ENCODE measurements at regions not wholly inside any gene's neighbourhood (a gene's known extent, or its start where the extent isn't known, plus 50 kb on each side); places are given as distances from the start of the nearest gene placed in this dataset.

DNA sequence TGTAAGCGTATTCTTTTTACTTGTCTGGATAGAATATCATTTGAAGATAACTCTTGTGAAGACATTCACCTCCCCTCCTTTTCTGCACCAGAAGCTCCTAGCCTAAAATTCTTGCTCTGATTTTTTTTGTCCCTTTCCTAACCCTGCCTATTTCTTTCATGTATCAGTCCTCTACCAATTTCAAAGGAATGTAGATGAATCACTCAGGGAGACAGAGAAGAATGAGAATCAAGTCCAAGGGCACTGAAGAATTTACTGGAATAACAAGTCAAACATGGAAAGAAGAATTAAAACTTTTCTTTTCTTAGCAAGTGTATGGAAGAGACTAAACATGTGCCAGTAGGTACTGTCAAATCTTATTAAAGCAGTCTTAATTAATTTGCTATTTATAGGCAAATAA, 618.7 kb downstream of the DNAH5 start:
- TF ChIP-seq POLR2AphosphoS5 (IDR thresholded peaks at IDR 0.05), result no peak
- no peak for TF ChIP-seq EP300 (IDR thresholded peaks at IDR 0.05)
- no peak for TF ChIP-seq POLR2A (IDR thresholded peaks at IDR 0.05)
- TF ChIP-seq CTCF (IDR thresholded peaks at IDR 0.05), result no peak
- Histone ChIP-seq H3K4me1 (no peaks in the 10 kb centered on the region), H3K27ac (no peak overlapping the region), H3K9me3 (no peaks in the 10 kb centered on the region), H3K36me3 (no peaks in the 10 kb centered on the region), H3K4me3 (no peak overlapping the region), H3K27me3 (no peaks in the 10 kb centered on the region)
- 45 to 56% methylated on average over 1 of the region's 1 CpG for WGBS, 2 donors
- intact Hi-C loops (cut with DNase I), result no loop called here
- DNase-seq, result no peak

DNA sequence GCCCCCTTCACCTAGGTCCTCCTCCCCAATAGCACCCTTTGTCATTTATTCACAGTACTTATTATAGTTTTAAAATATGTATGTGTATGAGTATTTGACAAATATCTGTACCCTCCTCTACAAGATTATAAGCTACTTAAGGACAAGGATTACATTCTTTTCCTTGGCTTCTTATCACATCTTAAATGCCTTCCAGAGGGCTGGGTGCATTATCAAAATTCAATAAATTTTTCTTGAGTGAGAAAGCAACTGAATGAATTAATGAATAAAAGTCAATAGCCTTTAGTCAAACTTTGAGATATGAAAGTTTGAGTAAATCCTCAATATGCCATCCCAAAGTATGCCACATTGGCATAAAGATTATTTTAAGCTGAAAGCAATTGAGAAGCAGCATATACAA, 621.7 kb downstream of the DNAH5 start:
- TF ChIP-seq EP300 (IDR thresholded peaks at IDR 0.05), result no peak
- TF ChIP-seq POLR2A (IDR thresholded peaks at IDR 0.05), result no peak
- no peak for TF ChIP-seq CTCF (IDR thresholded peaks at IDR 0.05)
- Histone ChIP-seq H3K9me3 (peaks cover 0 to 3% (median 0%) of the 10 kb centered on the region in 4 donors), H3K27ac (no peak overlapping the region), H3K4me3 (no peak overlapping the region), H3K4me1 (no peaks in the 10 kb centered on the region), H3K36me3 (no peaks in the 10 kb centered on the region), H3K27me3 (no peaks in the 10 kb centered on the region)
- no peak for DNase-seq
- intact Hi-C loops (cut with DNase I), result no loop called here

DNA sequence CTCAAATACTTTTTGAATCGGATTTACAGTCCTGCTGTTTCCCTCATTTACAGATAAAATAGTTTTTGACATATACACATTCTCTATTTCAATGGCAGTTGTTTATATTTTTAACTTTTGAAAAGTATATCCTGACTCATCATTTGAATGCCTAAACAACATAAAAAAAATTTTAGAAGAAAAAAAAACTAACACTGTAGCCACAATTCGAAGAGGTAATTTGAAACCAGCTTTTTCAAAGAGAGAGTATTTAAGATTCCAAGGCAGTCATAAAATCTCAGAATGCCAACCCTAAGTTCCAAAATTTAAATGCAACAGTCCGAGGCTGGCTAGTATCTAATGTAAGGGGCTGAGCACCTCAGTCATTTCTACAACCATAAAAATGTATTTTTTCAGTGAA, 626.8 kb downstream of the DNAH5 start:
- Histone ChIP-seq H3K4me3 (no peak overlapping the region), H3K27me3 (no peaks in the 10 kb centered on the region), H3K4me1 (no peaks in the 10 kb centered on the region), H3K9me3 (peaks cover 0 to 4% (median 1%) of the 10 kb centered on the region in 4 donors), H3K27ac (no peak overlapping the region), H3K36me3 (no peaks in the 10 kb centered on the region)
- 45 to 53% methylated on average over 3 of the region's 3 CpGs for WGBS, 2 donors
- DNase-seq, result no peak
- TF ChIP-seq POLR2A (IDR thresholded peaks at IDR 0.05) (no peak), EP300 (IDR thresholded peaks at IDR 0.05) (no peak), POLR2AphosphoS5 (IDR thresholded peaks at IDR 0.05) (no peak), CTCF (IDR thresholded peaks at IDR 0.05) (no peak)
- intact Hi-C loops (cut with DNase I), result no loop called here

DNA sequence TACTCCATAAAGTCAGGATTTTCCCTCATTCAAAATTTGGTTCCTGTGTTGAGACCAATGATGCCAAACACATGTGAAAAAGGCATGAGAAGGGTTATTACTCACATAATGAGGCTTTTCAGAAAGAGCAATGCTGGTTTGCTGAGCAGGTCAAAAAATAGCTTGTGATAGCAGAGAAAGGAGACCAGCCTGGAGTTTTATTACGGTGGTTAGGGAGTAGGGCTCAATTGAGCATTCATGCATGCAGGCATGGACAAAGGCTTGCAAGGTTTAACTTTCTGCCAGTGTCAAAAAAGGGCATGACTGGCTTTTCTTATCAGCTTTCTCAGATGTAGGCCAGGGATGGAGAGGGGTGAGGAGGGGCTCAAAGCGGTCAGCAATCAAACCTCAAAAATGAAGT, 628.3 kb downstream of the DNAH5 start:
- H3K9me3 ChIP-seq, result peaks cover 0 to 4% (median 1%) of the 10 kb centered on the region in 4 donors
- no peaks in the 10 kb centered on the region for H3K27me3 ChIP-seq
- H3K4me1 ChIP-seq, result no peaks in the 10 kb centered on the region
- H3K4me3 ChIP-seq, result no peak overlapping the region
- H3K27ac ChIP-seq, result no peak overlapping the region
- DNase-seq, result no peak
- 44 to 58% methylated on average over 2 of the region's 2 CpGs for WGBS, 2 donors
- TF ChIP-seq POLR2AphosphoS5 (IDR thresholded peaks at IDR 0.05), result no peak
- no peak for TF ChIP-seq EP300 (IDR thresholded peaks at IDR 0.05)
- no peak for TF ChIP-seq CTCF (IDR thresholded peaks at IDR 0.05)
- no peak for TF ChIP-seq POLR2A (IDR thresholded peaks at IDR 0.05)
- no peaks in the 10 kb centered on the region for H3K36me3 ChIP-seq
- intact Hi-C loops (cut with DNase I), result no loop called here

- DNase-seq, result no peak
- Histone ChIP-seq H3K9me3 (peaks cover 0 to 6% (median 0%) of the 10 kb centered on the region in 4 donors), H3K27ac (no peak overlapping the region), H3K27me3 (no peaks in the 10 kb centered on the region), H3K4me3 (no peak overlapping the region), H3K4me1 (no peaks in the 10 kb centered on the region), H3K36me3 (no peaks in the 10 kb centered on the region)
- TF ChIP-seq EP300 (IDR thresholded peaks at IDR 0.05), result no peak
- TF ChIP-seq CTCF (IDR thresholded peaks at IDR 0.05), result no peak
- TF ChIP-seq POLR2AphosphoS5 (IDR thresholded peaks at IDR 0.05), result no peak
- TF ChIP-seq POLR2A (IDR thresholded peaks at IDR 0.05), result no peak
- intact Hi-C loops (cut with DNase I), result no loop called here
These were observed 637.0 kb downstream of the DNAH5 start for GRCh38 chr5:13307480-13307879.

Data from sigmoid colon (tissue), 6 donors.